ENCODE measurements at regions not wholly inside any gene's neighbourhood (a gene's known extent, or its start where the extent isn't known, plus 50 kb on each side); places are given as distances from the start of the nearest gene placed in this dataset.

DNA sequence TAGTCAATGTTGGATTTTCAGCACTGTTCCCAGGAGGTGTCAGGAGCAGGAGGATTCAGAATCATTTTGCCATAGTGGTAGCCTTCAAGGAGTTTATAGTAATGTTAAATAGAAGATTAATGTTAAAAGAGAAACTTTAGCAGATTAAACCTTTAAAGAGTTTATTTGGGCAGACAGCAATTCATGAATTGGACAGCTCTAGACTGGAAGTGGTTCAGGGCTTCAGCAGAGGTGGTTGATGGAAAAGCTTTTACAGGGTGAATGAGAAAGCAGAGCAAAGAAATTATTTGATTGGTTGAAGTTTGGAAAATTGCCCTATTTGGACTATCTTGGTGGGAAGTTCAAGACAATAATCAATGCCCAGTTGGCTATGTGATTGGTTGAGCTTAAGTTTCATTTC is 416.6 kb upstream of the TBL1XR1 start (continued):
- TF ChIP-seq, protein P1, sequence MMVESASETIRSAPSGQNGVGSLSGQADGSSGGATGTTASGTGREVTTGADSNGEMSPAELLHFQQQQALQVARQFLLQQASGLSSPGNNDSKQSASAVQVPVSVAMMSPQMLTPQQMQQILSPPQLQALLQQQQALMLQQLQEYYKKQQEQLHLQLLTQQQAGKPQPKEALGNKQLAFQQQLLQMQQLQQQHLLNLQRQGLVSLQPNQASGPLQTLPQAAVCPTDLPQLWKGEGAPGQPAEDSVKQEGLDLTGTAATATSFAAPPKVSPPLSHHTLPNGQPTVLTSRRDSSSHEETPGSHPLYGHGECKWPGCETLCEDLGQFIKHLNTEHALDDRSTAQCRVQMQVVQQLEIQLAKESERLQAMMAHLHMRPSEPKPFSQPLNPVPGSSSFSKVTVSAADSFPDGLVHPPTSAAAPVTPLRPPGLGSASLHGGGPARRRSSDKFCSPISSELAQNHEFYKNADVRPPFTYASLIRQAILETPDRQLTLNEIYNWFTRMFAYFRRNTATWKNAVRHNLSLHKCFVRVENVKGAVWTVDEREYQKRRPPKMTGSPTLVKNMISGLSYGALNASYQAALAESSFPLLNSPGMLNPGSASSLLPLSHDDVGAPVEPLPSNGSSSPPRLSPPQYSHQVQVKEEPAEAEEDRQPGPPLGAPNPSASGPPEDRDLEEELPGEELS (CRISPR knock-in tag; IDR thresholded peaks at IDR 0.05): no peak
- TF ChIP-seq USF2 (CRISPR knock-in tag; IDR thresholded peaks at IDR 0.05): no peak
- TF ChIP-seq HMGXB4 (CRISPR knock-in tag; IDR thresholded peaks at IDR 0.05): no peak
- TF ChIP-seq, protein P2, sequence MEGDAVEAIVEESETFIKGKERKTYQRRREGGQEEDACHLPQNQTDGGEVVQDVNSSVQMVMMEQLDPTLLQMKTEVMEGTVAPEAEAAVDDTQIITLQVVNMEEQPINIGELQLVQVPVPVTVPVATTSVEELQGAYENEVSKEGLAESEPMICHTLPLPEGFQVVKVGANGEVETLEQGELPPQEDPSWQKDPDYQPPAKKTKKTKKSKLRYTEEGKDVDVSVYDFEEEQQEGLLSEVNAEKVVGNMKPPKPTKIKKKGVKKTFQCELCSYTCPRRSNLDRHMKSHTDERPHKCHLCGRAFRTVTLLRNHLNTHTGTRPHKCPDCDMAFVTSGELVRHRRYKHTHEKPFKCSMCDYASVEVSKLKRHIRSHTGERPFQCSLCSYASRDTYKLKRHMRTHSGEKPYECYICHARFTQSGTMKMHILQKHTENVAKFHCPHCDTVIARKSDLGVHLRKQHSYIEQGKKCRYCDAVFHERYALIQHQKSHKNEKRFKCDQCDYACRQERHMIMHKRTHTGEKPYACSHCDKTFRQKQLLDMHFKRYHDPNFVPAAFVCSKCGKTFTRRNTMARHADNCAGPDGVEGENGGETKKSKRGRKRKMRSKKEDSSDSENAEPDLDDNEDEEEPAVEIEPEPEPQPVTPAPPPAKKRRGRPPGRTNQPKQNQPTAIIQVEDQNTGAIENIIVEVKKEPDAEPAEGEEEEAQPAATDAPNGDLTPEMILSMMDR (IDR thresholded peaks at IDR 0.05): no peak
- no peak for TF ChIP-seq ATF2 (CRISPR knock-in tag; IDR thresholded peaks at IDR 0.05; ENCODE audit: borderline replicate concordance, low read depth)
- TF ChIP-seq NR2C2 (CRISPR knock-in tag; IDR thresholded peaks at IDR 0.05): no peak
- TF ChIP-seq HMGA2 (CRISPR knock-in tag; IDR thresholded peaks at IDR 0.05): no peak
- TF ChIP-seq MYBL2 (CRISPR knock-in tag; IDR thresholded peaks at IDR 0.05): no peak

DNA sequence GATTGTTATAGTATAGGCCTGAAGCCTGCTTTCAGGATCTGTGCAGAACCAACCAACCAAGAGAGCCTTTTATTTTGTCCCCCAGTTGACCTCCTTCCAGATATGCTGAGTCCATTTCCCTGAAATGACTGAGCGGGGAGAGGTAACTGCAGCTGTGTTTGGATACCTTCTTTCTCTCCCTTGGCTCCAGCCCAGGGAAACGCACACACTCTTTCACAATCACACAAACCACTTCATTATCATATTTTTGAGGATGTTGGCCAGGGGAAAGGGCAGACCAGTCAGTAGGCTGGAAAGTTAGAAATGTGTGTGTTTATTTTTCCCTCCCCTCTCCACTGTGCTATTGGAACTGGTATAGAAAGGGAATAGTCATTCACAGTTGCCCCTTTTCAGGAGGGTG is 417.7 kb upstream of the TBL1XR1 start:
- no peak overlapping the region for H3K4me3 Mint-ChIP-seq
- CTCF ChIA-PET: no interaction called here
- no peak for ATAC-seq
- H3K4me1 Mint-ChIP-seq: peaks cover 56% of the 10 kb centered on the region
- TF ChIP-seq SMAD3 (CRISPR knock-in tag; IDR thresholded peaks at IDR 0.05; ENCODE audit: borderline replicate concordance) (no peak), FOXJ3 (CRISPR knock-in tag; IDR thresholded peaks at IDR 0.05; ENCODE audit: borderline replicate concordance) (no peak), OVOL2 (CRISPR knock-in tag; IDR thresholded peaks at IDR 0.05; ENCODE audit: borderline replicate concordance) (no peak)
- TF ChIP-seq, protein P3, sequence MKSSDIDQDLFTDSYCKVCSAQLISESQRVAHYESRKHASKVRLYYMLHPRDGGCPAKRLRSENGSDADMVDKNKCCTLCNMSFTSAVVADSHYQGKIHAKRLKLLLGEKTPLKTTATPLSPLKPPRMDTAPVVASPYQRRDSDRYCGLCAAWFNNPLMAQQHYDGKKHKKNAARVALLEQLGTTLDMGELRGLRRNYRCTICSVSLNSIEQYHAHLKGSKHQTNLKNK (CRISPR knock-in tag; IDR thresholded peaks at IDR 0.05): no peak
- TF ChIP-seq, protein P4, sequence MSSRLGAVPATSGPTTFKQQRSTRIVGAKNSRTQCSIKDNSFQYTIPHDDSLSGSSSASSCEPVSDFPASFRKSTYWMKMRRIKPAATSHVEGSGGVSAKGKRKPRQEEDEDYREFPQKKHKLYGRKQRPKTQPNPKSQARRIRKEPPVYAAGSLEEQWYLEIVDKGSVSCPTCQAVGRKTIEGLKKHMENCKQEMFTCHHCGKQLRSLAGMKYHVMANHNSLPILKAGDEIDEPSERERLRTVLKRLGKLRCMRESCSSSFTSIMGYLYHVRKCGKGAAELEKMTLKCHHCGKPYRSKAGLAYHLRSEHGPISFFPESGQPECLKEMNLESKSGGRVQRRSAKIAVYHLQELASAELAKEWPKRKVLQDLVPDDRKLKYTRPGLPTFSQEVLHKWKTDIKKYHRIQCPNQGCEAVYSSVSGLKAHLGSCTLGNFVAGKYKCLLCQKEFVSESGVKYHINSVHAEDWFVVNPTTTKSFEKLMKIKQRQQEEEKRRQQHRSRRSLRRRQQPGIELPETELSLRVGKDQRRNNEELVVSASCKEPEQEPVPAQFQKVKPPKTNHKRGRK (CRISPR knock-in tag; IDR thresholded peaks at IDR 0.05; ENCODE audit: borderline replicate concordance): no peak
- TF ChIP-seq, protein P5, sequence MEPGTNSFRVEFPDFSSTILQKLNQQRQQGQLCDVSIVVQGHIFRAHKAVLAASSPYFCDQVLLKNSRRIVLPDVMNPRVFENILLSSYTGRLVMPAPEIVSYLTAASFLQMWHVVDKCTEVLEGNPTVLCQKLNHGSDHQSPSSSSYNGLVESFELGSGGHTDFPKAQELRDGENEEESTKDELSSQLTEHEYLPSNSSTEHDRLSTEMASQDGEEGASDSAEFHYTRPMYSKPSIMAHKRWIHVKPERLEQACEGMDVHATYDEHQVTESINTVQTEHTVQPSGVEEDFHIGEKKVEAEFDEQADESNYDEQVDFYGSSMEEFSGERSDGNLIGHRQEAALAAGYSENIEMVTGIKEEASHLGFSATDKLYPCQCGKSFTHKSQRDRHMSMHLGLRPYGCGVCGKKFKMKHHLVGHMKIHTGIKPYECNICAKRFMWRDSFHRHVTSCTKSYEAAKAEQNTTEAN (CRISPR knock-in tag; IDR thresholded peaks at IDR 0.05): no peak
- DNase-seq (ENCODE audit: low spot score): no peak
- no peak overlapping the region for H3K27ac Mint-ChIP-seq
- peaks cover 5% of the 10 kb centered on the region for H3K9me3 Mint-ChIP-seq
- H3K36me3 Mint-ChIP-seq: peaks cover 5% of the 10 kb centered on the region; the same call in 1 of the 2 replicates
- POLR2A ChIA-PET: no interaction called here
- H3K27me3 Mint-ChIP-seq (ENCODE audit: low read depth): no peaks in the 10 kb centered on the region; the same call in 1 of the 2 replicates
